ENCODE measurements at regions not wholly inside any gene's neighbourhood (a gene's known extent, or its start where the extent isn't known, plus 50 kb on each side); places are given as distances from the start of the nearest gene placed in this dataset.
"Not testable (repeated sequence)": the region's sequence is repeated elsewhere in the genome, so short reads cannot be mapped to it uniquely, and the experiment has no call there.

DNA sequence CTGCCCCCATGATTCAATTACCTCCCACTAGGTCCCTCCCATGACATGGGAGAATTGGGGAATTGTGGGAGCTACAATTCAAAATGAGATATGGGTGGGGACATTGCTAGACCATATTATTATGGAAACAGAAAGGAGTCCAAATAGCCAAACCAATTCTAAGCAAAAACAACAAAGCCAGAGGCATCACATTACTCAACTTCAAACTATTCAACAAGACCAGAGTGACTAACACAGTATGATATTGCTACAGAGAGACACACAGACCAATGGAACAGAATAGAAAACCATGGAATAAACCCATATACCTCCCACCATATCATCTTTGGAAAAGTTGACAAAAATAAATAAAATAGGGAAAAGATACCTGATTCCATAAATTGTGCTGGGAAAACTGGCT, 710.5 kb upstream of the CDH9 start:
- Histone ChIP-seq H3K36me3 (no peaks in the 10 kb centered on the region), H3K4me1 (no peaks in the 10 kb centered on the region), H3K27ac (no peak overlapping the region), H3K9me3 (peaks cover 0 to 13% of the 10 kb centered on the region in 2 donors), H3K27me3 (no peaks in the 10 kb centered on the region), H3K4me3 (no peak overlapping the region)
- DNase-seq (ENCODE audit: low spot score) = no peak
- TF ChIP-seq, protein P1, sequence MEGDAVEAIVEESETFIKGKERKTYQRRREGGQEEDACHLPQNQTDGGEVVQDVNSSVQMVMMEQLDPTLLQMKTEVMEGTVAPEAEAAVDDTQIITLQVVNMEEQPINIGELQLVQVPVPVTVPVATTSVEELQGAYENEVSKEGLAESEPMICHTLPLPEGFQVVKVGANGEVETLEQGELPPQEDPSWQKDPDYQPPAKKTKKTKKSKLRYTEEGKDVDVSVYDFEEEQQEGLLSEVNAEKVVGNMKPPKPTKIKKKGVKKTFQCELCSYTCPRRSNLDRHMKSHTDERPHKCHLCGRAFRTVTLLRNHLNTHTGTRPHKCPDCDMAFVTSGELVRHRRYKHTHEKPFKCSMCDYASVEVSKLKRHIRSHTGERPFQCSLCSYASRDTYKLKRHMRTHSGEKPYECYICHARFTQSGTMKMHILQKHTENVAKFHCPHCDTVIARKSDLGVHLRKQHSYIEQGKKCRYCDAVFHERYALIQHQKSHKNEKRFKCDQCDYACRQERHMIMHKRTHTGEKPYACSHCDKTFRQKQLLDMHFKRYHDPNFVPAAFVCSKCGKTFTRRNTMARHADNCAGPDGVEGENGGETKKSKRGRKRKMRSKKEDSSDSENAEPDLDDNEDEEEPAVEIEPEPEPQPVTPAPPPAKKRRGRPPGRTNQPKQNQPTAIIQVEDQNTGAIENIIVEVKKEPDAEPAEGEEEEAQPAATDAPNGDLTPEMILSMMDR (IDR thresholded peaks at IDR 0.05) = no peak

DNA sequence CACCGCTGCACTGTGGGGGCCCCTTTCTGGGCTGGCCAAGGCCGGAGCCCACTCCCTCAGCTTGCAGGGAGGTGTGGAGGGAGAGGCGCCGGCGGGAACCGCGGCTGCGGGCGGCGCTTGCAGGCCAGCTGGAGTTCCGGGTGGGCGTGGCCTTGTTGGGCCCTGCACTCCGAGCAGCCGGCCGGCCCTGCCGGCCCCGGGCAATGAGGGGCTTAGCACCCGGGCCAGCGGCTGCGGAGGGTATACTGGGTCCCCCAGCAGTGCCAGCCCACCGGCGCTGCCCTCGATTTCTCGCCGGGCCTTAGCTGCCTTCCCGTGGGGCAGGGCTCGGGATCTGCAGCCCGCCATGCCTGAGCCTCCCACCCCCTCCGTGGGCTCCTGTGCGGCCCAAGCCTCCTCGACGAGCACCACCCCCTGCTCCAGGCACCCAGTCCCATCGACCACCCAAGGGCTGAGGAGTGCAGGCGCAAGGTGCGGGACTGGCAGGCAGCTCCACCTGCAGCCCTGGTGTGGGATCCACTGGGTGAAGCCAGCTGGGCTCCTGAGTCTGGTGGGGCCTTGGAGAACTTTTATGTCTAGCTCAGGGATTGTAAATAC, 705.1 kb upstream of the CDH9 start:
- H3K27me3 ChIP-seq; H3K4me3 ChIP-seq; H3K4me1 ChIP-seq; H3K36me3 ChIP-seq; DNase-seq (ENCODE audit: low spot score); H3K27ac ChIP-seq; H3K9me3 ChIP-seq: not testable (repeated sequence)

DNA sequence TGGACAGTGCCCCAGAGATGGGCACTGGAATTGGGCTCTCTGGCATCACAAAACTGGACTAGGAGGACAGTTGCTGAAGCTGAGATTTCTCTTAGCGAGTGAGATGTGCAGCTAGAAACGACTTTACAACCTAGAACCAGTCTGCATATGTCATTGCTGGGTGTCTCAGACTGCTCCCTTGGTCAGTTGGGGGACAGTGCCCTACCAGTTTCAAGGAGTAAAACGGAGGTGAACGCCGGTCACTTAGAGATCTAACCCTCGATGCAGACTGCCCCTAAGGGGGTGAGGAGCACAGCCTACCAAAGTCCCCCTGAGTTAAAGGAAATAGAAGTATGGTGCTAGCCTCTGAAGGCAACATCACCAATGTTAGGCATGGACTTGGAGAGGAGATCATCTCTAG, 704.4 kb upstream of the CDH9 start:
- H3K27ac ChIP-seq = no peak overlapping the region
- H3K9me3 ChIP-seq = no peaks in the 10 kb centered on the region
- DNase-seq (ENCODE audit: low spot score) = no peak
- H3K4me1 ChIP-seq = no peaks in the 10 kb centered on the region
- no peaks in the 10 kb centered on the region for H3K27me3 ChIP-seq
- TF ChIP-seq, protein P1 (IDR thresholded peaks at IDR 0.05) = no peak
- H3K36me3 ChIP-seq = no peaks in the 10 kb centered on the region
- H3K4me3 ChIP-seq = no peak overlapping the region

DNA sequence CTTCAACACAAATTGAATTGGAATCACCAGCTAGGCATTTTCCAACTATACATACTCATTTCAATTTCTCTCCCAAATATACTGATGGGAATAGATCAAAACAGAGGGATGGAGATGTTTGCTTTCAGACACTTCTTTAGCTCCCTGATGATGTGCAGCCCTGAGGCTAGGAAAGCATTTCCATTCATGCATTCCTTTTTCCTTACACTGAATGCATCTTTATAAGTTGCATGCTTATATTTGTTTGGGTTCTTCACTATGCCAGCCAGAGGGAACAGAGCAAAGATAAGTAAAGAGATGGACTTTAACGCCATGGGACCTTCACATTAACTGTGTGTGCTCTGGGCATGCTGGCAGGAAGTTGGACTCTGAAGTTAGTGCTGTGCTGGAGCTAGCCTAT, 696.5 kb upstream of the CDH9 start:
- no peak overlapping the region for H3K4me3 ChIP-seq
- H3K9me3 ChIP-seq = no peaks in the 10 kb centered on the region
- no peak for DNase-seq (ENCODE audit: low spot score)
- no peaks in the 10 kb centered on the region for H3K4me1 ChIP-seq
- H3K27me3 ChIP-seq = no peaks in the 10 kb centered on the region
- H3K27ac ChIP-seq = no peak overlapping the region
- TF ChIP-seq, protein P1 (IDR thresholded peaks at IDR 0.05) = no peak
- H3K36me3 ChIP-seq = no peaks in the 10 kb centered on the region

DNA sequence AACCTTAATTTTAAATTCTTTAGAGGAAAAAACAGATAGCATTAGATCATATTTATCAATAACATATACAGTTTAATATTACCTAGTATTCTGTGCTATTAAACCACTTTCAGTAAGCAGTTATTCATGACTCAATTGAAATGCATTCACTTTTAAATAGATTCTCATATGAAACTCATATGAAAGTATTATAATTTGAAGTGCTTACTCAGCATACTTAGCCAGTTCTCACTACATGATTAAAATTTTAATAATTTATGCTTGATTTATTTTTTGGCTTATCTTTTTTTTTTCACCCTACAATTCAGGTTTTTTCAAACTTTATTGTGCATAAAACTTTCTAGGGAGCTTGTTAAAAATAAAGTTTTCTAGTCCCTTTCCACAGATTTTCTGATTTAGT, 694.9 kb upstream of the CDH9 start:
- TF ChIP-seq, protein P1 (IDR thresholded peaks at IDR 0.05) = no peak
- Histone ChIP-seq H3K4me1 (no peaks in the 10 kb centered on the region), H3K9me3 (no peaks in the 10 kb centered on the region), H3K36me3 (no peaks in the 10 kb centered on the region), H3K4me3 (no peak overlapping the region), H3K27me3 (no peaks in the 10 kb centered on the region), H3K27ac (no peak overlapping the region)
- no peak for DNase-seq (ENCODE audit: low spot score)

DNA sequence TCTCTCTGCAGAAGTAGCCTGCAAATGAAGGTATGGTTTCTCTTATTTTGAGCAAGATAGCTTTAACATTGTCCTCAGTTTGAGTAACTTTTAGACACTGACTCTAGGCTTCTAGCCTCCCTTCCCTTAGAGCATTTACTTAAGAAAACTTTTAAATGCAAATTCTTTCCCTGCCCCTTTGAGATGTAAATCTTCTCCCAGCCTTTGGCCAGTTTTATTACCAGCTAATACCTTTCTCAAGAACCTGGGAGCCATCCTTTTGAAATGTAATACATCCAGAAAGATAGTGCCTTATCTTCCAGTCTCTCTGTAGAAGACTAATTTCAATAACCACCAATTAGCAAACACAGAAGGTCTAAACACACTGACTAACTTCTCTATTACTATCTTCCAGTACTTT, 688.9 kb upstream of the CDH9 start:
- H3K4me3 ChIP-seq = no peak overlapping the region
- no peaks in the 10 kb centered on the region for H3K36me3 ChIP-seq
- TF ChIP-seq, protein P1 (IDR thresholded peaks at IDR 0.05) = no peak
- DNase-seq (ENCODE audit: low spot score) = no peak
- H3K4me1 ChIP-seq = no peaks in the 10 kb centered on the region
- H3K27me3 ChIP-seq = no peaks in the 10 kb centered on the region
- H3K27ac ChIP-seq = no peak overlapping the region
- H3K9me3 ChIP-seq = no peaks in the 10 kb centered on the region
